ENCODE measurements at regions not wholly inside any gene's neighbourhood (a gene's known extent, or its start where the extent isn't known, plus 50 kb on each side); places are given as distances from the start of the nearest gene placed in this dataset.

GRCh38 chr18:14930576-14930975 lies 182.6 kb downstream of the ANKRD30B start:
- TF ChIP-seq CTCF (CRISPR knock-in tag; IDR thresholded peaks at IDR 0.05), result no peak
- no peak for TF ChIP-seq SETDB1 (CRISPR knock-in tag; IDR thresholded peaks at IDR 0.05; ENCODE audit: borderline replicate concordance)
- TF ChIP-seq ZNF746 (CRISPR knock-in tag; IDR thresholded peaks at IDR 0.05), result no peak
- no peak for TF ChIP-seq FUBP1 (CRISPR knock-in tag; IDR thresholded peaks at IDR 0.05; ENCODE audit: borderline replicate concordance)
- TF ChIP-seq FOXO4 (CRISPR knock-in tag; conservative IDR thresholded peaks at IDR 0.05), result no peak
- TF ChIP-seq ZC3H4 (CRISPR knock-in tag; IDR thresholded peaks at IDR 0.05; ENCODE audit: borderline replicate concordance), result no peak
